Stimulated activated naive CD8-positive, alpha-beta T cell treated with anti-CD3 and anti-CD28 coated beads, Interleukin-15, Interleukin-2, amounts not matched to agents 100 ng/mL and 50 ng/mL, for 24 hours (primary cell): ENCODE measurements at regions not wholly inside any gene's neighbourhood (a gene's known extent, or its start where the extent isn't known, plus 50 kb on each side); places are given as distances from the start of the nearest gene placed in this dataset.

Experiments
- H3K27ac Mint-ChIP-seq: one replicate; pipeline ENCODE4 v1.8.0; 2021; ENCODE audit warnings: mild to moderate bottlenecking, mixed read lengths
- H3K27me3 Mint-ChIP-seq: one replicate; pipeline ENCODE4 v1.8.0; 2021; ENCODE audit warnings: mixed read lengths
- H3K36me3 Mint-ChIP-seq: one replicate; pipeline ENCODE4 v1.8.0; 2021; ENCODE audit warnings: low read depth, mixed read lengths
- H3K4me1 Mint-ChIP-seq: one replicate; pipeline ENCODE4 v1.8.0; 2021; ENCODE audit warnings: low read depth, mixed read lengths
- H3K4me3 Mint-ChIP-seq: one replicate; pipeline ENCODE4 v1.8.0; 2021; ENCODE audit warnings: mild to moderate bottlenecking, mixed read lengths
- H3K9me3 Mint-ChIP-seq: one replicate; pipeline ENCODE4 v1.8.0; 2021; ENCODE audit warnings: mixed read lengths

GRCh38 chr4:19135895-19136633, 1114.5 kb upstream of the LCORL start:
- H3K27me3 Mint-ChIP-seq, result no peaks in the 10 kb centered on the region
- no peak overlapping the region for H3K4me3 Mint-ChIP-seq
- peaks cover 14% of the 10 kb centered on the region for H3K9me3 Mint-ChIP-seq
- H3K4me1 Mint-ChIP-seq, result no peaks in the 10 kb centered on the region
- H3K36me3 Mint-ChIP-seq, result no peaks in the 10 kb centered on the region
- no peak overlapping the region for H3K27ac Mint-ChIP-seq

DNA sequence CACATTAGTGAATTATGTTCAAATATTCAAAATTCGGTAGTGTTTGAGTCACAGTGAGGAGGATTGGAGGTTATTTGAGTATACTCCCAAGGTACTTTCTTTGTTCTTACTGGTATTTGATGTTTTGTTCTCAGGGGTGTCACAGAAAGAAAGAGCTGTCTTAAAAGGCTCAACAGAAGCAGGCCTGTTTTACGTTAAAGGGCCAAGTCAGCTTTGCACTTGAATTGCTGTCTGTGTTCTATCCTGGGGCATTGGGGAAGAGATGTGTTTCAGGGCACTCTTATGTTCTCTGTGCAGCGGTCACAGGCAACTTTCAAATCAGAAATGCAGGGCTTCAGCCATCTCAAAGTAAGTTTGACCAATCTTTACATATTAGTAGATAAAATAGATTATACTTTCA, 1113.1 kb upstream of the LCORL start:
- H3K27me3 Mint-ChIP-seq, result no peaks in the 10 kb centered on the region
- H3K27ac Mint-ChIP-seq, result no peak overlapping the region
- peaks cover 9% of the 10 kb centered on the region for H3K9me3 Mint-ChIP-seq
- no peaks in the 10 kb centered on the region for H3K4me1 Mint-ChIP-seq
- no peak overlapping the region for H3K4me3 Mint-ChIP-seq
- H3K36me3 Mint-ChIP-seq, result no peaks in the 10 kb centered on the region

DNA sequence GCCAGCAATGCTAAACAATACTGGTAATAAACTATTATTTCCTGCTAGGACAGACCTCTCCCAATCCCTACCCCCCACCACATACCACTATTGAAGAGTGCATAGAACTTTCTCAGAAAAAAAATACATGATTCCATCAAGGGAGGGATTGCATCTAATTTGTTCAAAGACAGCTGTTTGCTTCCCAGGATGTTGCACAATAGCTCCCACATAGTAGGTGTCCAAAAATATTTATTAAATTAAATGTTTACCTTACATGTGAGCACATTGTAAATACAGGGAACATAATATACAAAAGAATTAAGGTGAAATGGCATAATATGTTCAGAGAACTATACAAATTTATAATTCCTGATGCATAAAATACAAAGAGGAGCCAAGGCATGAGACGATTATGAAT, 1111.8 kb upstream of the LCORL start:
- Mint-ChIP-seq H3K36me3 (no peaks in the 10 kb centered on the region), H3K4me1 (no peaks in the 10 kb centered on the region), H3K9me3 (peaks cover 5% of the 10 kb centered on the region), H3K4me3 (no peak overlapping the region), H3K27ac (no peak overlapping the region), H3K27me3 (no peaks in the 10 kb centered on the region)

GRCh38 chr4:19130866-19131265, 1109.3 kb upstream of the LCORL start:
- no peaks in the 10 kb centered on the region for H3K36me3 Mint-ChIP-seq
- H3K27me3 Mint-ChIP-seq, result no peaks in the 10 kb centered on the region
- H3K4me1 Mint-ChIP-seq, result no peaks in the 10 kb centered on the region
- H3K9me3 Mint-ChIP-seq, result peaks cover 4% of the 10 kb centered on the region
- no peak overlapping the region for H3K4me3 Mint-ChIP-seq
- H3K27ac Mint-ChIP-seq, result no peak overlapping the region

DNA sequence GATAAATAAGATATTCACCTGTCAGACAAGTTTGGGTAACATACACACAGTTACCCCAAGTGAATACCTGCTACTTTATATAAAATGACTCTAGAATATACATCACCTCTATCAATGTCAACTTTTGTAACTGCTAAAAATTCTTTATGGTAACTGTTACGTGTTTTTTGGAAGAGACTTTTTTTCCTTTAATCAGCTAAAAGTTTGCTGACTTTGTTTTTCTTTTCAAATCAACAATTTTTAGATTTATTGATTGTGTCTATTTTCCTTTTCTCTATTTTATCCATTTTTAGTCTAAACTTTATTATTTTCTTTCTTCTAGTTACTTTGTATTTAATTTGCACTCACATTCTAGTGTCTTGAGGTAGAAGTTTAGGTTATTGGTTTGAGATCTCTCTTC, 1106.6 kb upstream of the LCORL start:
- H3K36me3 Mint-ChIP-seq, result no peaks in the 10 kb centered on the region
- H3K27ac Mint-ChIP-seq, result no peak overlapping the region
- no peaks in the 10 kb centered on the region for H3K4me1 Mint-ChIP-seq
- no peaks in the 10 kb centered on the region for H3K27me3 Mint-ChIP-seq
- no peak overlapping the region for H3K4me3 Mint-ChIP-seq
- H3K9me3 Mint-ChIP-seq, result peaks cover 18% of the 10 kb centered on the region

- peaks cover 18% of the 10 kb centered on the region for H3K9me3 Mint-ChIP-seq
- no peak overlapping the region for H3K4me3 Mint-ChIP-seq
- H3K27ac Mint-ChIP-seq, result no peak overlapping the region
Measured at GRCh38 chr4:19126903-19127302, 1105.3 kb upstream of the LCORL start.

DNA sequence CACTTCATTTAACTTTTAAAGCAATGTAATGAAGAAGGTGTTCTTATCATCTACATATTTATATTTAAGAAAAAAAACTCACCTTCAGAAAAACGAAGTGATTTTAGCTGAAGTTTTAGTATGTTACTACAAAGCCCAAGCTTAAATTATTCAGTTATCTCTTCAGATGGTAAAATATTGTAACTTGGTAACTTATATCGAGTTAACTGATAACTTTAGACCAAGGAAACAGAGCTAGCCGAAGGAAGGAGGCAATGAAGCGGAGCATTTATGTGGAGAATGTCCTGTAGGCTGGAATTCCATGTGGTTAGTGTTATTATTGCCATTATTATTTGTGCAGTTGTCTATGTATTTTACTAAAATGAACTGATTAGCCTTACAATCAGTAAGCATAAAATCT, 1102.1 kb upstream of the LCORL start:
- Mint-ChIP-seq H3K4me3 (no peak overlapping the region), H3K36me3 (no peaks in the 10 kb centered on the region), H3K9me3 (peaks cover 18% of the 10 kb centered on the region)

More at GRCh38 chr4:19126903-19127302, 1105.3 kb upstream of the LCORL start:
- Mint-ChIP-seq H3K27me3 (no peaks in the 10 kb centered on the region), H3K36me3 (no peaks in the 10 kb centered on the region), H3K4me1 (no peaks in the 10 kb centered on the region)

GRCh38 chr4:19119904-19120560, 1098.5 kb upstream of the LCORL start:
- no peaks in the 10 kb centered on the region for H3K36me3 Mint-ChIP-seq
- no peak overlapping the region for H3K27ac Mint-ChIP-seq
- no peak overlapping the region for H3K4me3 Mint-ChIP-seq
- H3K4me1 Mint-ChIP-seq, result no peaks in the 10 kb centered on the region
- H3K9me3 Mint-ChIP-seq, result peaks cover 11% of the 10 kb centered on the region
- H3K27me3 Mint-ChIP-seq, result no peaks in the 10 kb centered on the region

More for the DNA sequence above, 1102.1 kb upstream of the LCORL start:
- H3K27ac Mint-ChIP-seq, result no peak overlapping the region
- no peaks in the 10 kb centered on the region for H3K4me1 Mint-ChIP-seq
- H3K27me3 Mint-ChIP-seq, result no peaks in the 10 kb centered on the region

DNA sequence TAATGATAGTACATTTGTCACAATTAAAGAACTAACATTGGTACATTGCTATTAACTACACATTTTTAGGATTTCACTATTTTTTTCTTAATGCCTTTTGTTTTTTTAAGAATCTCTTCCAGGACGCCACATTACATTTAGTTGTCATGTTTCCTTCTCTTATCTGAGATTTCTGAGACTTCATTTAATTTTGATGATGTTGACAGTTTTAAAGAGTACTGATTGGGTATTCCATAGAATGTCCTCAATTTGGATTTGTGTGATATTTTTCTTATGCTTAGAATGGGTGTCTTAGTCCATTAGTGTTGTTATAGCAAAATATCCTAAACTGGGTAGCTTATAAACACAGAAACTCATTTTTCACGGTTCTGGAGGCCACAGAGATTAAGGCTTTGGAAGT, 1095.5 kb upstream of the LCORL start:
- no peak overlapping the region for H3K27ac Mint-ChIP-seq

GRCh38 chr4:19104176-19104575, 1082.6 kb upstream of the LCORL start:
- Mint-ChIP-seq H3K27ac (no peak overlapping the region), H3K4me3 (no peak overlapping the region), H3K4me1 (no peaks in the 10 kb centered on the region), H3K9me3 (peaks cover 11% of the 10 kb centered on the region), H3K27me3 (no peaks in the 10 kb centered on the region), H3K36me3 (no peaks in the 10 kb centered on the region)

More for the DNA sequence above, 1095.5 kb upstream of the LCORL start:
- Mint-ChIP-seq H3K4me3 (no peak overlapping the region), H3K36me3 (no peaks in the 10 kb centered on the region), H3K4me1 (no peaks in the 10 kb centered on the region), H3K9me3 (peaks cover 3% of the 10 kb centered on the region), H3K27me3 (no peaks in the 10 kb centered on the region)

GRCh38 chr4:19095491-19096046, 1074.0 kb upstream of the LCORL start:
- Mint-ChIP-seq H3K4me1 (no peaks in the 10 kb centered on the region), H3K27me3 (no peaks in the 10 kb centered on the region), H3K4me3 (no peak overlapping the region), H3K9me3 (peaks cover 11% of the 10 kb centered on the region), H3K27ac (no peak overlapping the region), H3K36me3 (no peaks in the 10 kb centered on the region)

DNA sequence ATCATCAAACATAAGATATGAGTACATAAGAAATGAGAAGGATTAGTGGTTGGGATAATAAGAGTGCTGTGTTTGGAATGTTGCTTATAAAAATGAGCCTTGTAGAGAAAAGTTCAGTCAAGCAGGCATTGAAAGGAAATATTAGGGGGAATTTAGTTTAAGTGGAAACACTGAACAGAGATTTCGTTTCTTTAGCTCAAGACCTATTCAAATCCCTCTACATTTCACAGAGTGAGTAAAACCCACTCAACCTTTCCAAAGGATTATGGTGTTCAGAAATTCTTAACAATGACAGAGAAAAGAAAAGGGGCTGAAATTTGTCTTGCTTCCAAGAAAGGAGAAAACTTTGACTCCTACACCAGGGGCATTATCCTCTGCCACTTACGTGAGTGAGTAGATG, 1072.4 kb upstream of the LCORL start:
- no peaks in the 10 kb centered on the region for H3K27me3 Mint-ChIP-seq
- no peaks in the 10 kb centered on the region for H3K4me1 Mint-ChIP-seq
- H3K27ac Mint-ChIP-seq, result no peak overlapping the region
- no peak overlapping the region for H3K4me3 Mint-ChIP-seq
- H3K36me3 Mint-ChIP-seq, result no peaks in the 10 kb centered on the region
- H3K9me3 Mint-ChIP-seq, result peaks cover 6% of the 10 kb centered on the region

DNA sequence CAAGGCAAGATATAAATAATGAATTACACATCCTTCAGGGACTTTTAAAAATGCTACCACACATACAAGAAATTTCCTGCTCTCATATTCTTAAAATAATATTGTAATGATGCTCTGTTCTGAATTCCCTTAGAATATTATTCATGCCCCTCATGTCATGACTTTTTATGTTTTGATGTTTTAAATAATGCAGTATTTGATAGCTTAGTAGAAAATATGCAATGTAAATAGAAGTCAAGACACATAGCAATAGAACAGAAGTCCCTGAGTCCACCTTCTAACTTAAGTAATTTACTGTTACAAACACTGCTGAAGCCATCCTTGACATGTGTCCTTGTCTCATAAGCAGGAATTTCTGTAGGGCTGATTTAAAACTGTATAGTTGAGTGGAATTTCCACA, 1071.2 kb upstream of the LCORL start:
- H3K4me3 Mint-ChIP-seq, result no peak overlapping the region
- H3K27ac Mint-ChIP-seq, result no peak overlapping the region
- no peaks in the 10 kb centered on the region for H3K4me1 Mint-ChIP-seq
- no peaks in the 10 kb centered on the region for H3K27me3 Mint-ChIP-seq
- peaks cover 6% of the 10 kb centered on the region for H3K9me3 Mint-ChIP-seq
- H3K36me3 Mint-ChIP-seq, result no peaks in the 10 kb centered on the region

- Mint-ChIP-seq H3K36me3 (no peaks in the 10 kb centered on the region), H3K4me3 (no peak overlapping the region), H3K27ac (no peak overlapping the region), H3K9me3 (peaks cover 10% of the 10 kb centered on the region), H3K4me1 (no peaks in the 10 kb centered on the region), H3K27me3 (no peaks in the 10 kb centered on the region)
Measured at GRCh38 chr4:19074036-19074435, 1052.5 kb upstream of the LCORL start.

DNA sequence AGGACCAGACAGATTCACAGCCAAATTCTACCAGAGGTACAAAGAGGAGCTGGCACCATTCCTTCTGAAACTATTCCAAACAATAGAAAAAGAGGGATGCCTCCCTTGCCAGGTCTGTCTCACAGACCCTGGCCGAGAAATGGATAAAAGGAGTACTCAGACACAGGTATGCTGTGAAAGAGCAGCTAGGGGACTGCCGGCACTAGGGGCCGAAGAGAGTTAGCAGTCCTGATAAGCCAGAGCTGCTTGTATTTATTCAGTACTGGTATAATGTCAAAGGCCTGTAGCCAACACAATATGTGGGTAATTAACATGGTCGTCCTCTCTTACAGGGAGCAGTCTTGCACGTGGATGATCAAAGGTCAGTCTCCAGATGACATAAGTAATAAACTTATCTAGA, 1042.1 kb upstream of the LCORL start:
- no peak overlapping the region for H3K27ac Mint-ChIP-seq
- peaks cover 28% of the 10 kb centered on the region for H3K9me3 Mint-ChIP-seq
- no peaks in the 10 kb centered on the region for H3K4me1 Mint-ChIP-seq
- H3K4me3 Mint-ChIP-seq, result no peak overlapping the region
- no peaks in the 10 kb centered on the region for H3K27me3 Mint-ChIP-seq
- no peaks in the 10 kb centered on the region for H3K36me3 Mint-ChIP-seq
